ENCODE measurements at regions not wholly inside any gene's neighbourhood (a gene's known extent, or its start where the extent isn't known, plus 50 kb on each side); places are given as distances from the start of the nearest gene placed in this dataset.

- no peak for DNase-seq (ENCODE audit: low read depth in 2 of 2, low spot score in 1 of 2)
Observed at GRCh38 chr13:73242515-73243015, 183.8 kb downstream of the KLF5 start.

GRCh38 chr13:73240193-73240592 is 181.4 kb downstream of the KLF5 start:
- no peak for DNase-seq (ENCODE audit: low read depth in 2 of 2, low spot score in 1 of 2)

GRCh38 chr13:73235385-73235784 is 176.6 kb downstream of the KLF5 start:
- no peak for DNase-seq (ENCODE audit: low read depth in 2 of 2, low spot score in 1 of 2)

GRCh38 chr13:73231471-73231870 is 172.7 kb downstream of the KLF5 start:
- no peak for DNase-seq (ENCODE audit: low read depth in 2 of 2, low spot score in 1 of 2)

- DNase-seq (ENCODE audit: low read depth in 2 of 2, low spot score in 1 of 2), result no peak
Observed at GRCh38 chr13:73230716-73231115, 171.9 kb downstream of the KLF5 start.

- no peak for DNase-seq (ENCODE audit: low read depth in 2 of 2, low spot score in 1 of 2)
Observed at GRCh38 chr13:73228546-73228945, 169.7 kb downstream of the KLF5 start.

GRCh38 chr13:73225990-73226389 is 167.2 kb downstream of the KLF5 start:
- DNase-seq (ENCODE audit: low read depth in 2 of 2, low spot score in 1 of 2), result no peak

- no peak for DNase-seq (ENCODE audit: low read depth in 2 of 2, low spot score in 1 of 2)
Observed at GRCh38 chr13:73224703-73225102, 165.9 kb downstream of the KLF5 start.

GRCh38 chr13:73223372-73223781 is 164.6 kb downstream of the KLF5 start:
- no peak for DNase-seq (ENCODE audit: low read depth in 2 of 2, low spot score in 1 of 2)

GRCh38 chr13:73222627-73223305 is 164.0 kb downstream of the KLF5 start:
- no peak for DNase-seq (ENCODE audit: low read depth in 2 of 2, low spot score in 1 of 2)

GRCh38 chr13:73220966-73221720 is 162.3 kb downstream of the KLF5 start:
- DNase-seq (ENCODE audit: low read depth in 2 of 2, low spot score in 1 of 2), result no peak

GRCh38 chr13:73218181-73218580 is 159.4 kb downstream of the KLF5 start:
- no peak for DNase-seq (ENCODE audit: low read depth in 2 of 2, low spot score in 1 of 2)

GRCh38 chr13:73216381-73216831 is 157.6 kb downstream of the KLF5 start:
- DNase-seq (ENCODE audit: low read depth in 2 of 2, low spot score in 1 of 2), result no peak

GRCh38 chr13:73215823-73216222 is 157.0 kb downstream of the KLF5 start:
- DNase-seq (ENCODE audit: low read depth in 2 of 2, low spot score in 1 of 2), result no peak

- no peak for DNase-seq (ENCODE audit: low read depth in 2 of 2, low spot score in 1 of 2)
Observed at GRCh38 chr13:73212482-73212881, 153.7 kb downstream of the KLF5 start.

- no peak for DNase-seq (ENCODE audit: low read depth in 2 of 2, low spot score in 1 of 2)
Observed at GRCh38 chr13:73210218-73210883, 151.5 kb downstream of the KLF5 start.

GRCh38 chr13:73204952-73205351 is 146.1 kb downstream of the KLF5 start:
- DNase-seq (ENCODE audit: low read depth in 2 of 2, low spot score in 1 of 2), result no peak

- no peak for DNase-seq (ENCODE audit: low read depth in 2 of 2, low spot score in 1 of 2)
Observed at GRCh38 chr13:73201626-73202025, 142.8 kb downstream of the KLF5 start.

- DNase-seq (ENCODE audit: low read depth in 2 of 2, low spot score in 1 of 2), result no peak
Observed at GRCh38 chr13:73198991-73199411, 140.2 kb downstream of the KLF5 start.

GRCh38 chr13:73195091-73195490 is 136.3 kb downstream of the KLF5 start:
- no peak for DNase-seq (ENCODE audit: low read depth in 2 of 2, low spot score in 1 of 2)

GRCh38 chr13:73194310-73194709 is 135.5 kb downstream of the KLF5 start:
- no peak for DNase-seq (ENCODE audit: low read depth in 2 of 2, low spot score in 1 of 2)

- no peak for DNase-seq (ENCODE audit: low read depth in 2 of 2, low spot score in 1 of 2)
Observed at GRCh38 chr13:73193554-73193953, 134.7 kb downstream of the KLF5 start.

Measured in stimulated activated CD8-positive, alpha-beta memory T cell treated with anti-CD3 and anti-CD28 coated beads, Interleukin-4, amount 100 ng/mL, for 4 hours (primary cell).